Activated naive CD8-positive, alpha-beta T cell treated with anti-CD3 and anti-CD28 coated beads, Interleukin-2, amount 10 ng/mL, durations not matched to agents 7 days and 5 days (primary cell): ENCODE measurements at regions not wholly inside any gene's neighbourhood (a gene's known extent, or its start where the extent isn't known, plus 50 kb on each side); places are given as distances from the start of the nearest gene placed in this dataset.
"Not testable (repeated sequence)": the region's sequence is repeated elsewhere in the genome, so short reads cannot be mapped to it uniquely, and the experiment has no call there.

Experiments used
- ATAC-seq: fragments of 150-1000 bp; cut with Tn5 transposase; one replicate; pipeline ENCODE4 v1.10.0; 2021; ENCODE audit warnings: low read depth, moderate library complexity
- POLR2A ChIA-PET: fragments of 350-600 bp; sonication (Branson Sonifier 250); formaldehyde crosslinking; loops from one replicate; lab custom pipeline; 2021; ENCODE audit warnings: antibody characterized with exemption; lab: Charles Lee
- DNase-seq: peaks from one replicate; pipeline ENCODE4 v3.0.0; 2021
- H3K27ac Mint-ChIP-seq: one replicate; pipeline ENCODE4 v1.8.0; 2022; ENCODE audit warnings: mild to moderate bottlenecking, mixed read lengths
- H3K27me3 Mint-ChIP-seq: one replicate; pipeline ENCODE4 v1.8.0; 2022; ENCODE audit warnings: mild to moderate bottlenecking, moderate library complexity, mixed read lengths
- H3K36me3 Mint-ChIP-seq: one replicate; pipeline ENCODE4 v1.8.0; 2021; ENCODE audit warnings: mild to moderate bottlenecking, mixed read lengths
- H3K4me1 Mint-ChIP-seq: one replicate; pipeline ENCODE4 v1.8.0; 2021; ENCODE audit warnings: mixed read lengths
- H3K4me3 Mint-ChIP-seq: one replicate; pipeline ENCODE4 v1.8.0; 2022; ENCODE audit warnings: mild to moderate bottlenecking, moderate library complexity, mixed read lengths
- H3K9me3 Mint-ChIP-seq: one replicate; pipeline ENCODE4 v1.8.0; 2021; ENCODE audit warnings: mixed read lengths

- H3K36me3 Mint-ChIP-seq, result peaks cover 5% of the 10 kb centered on the region
- H3K27ac Mint-ChIP-seq, result no peak overlapping the region
- H3K27me3 Mint-ChIP-seq, result peaks cover 5% of the 10 kb centered on the region
- POLR2A ChIA-PET, result no interaction called here
- H3K4me1 Mint-ChIP-seq, result peaks cover 9% of the 10 kb centered on the region
- no peak overlapping the region for H3K4me3 Mint-ChIP-seq
- ATAC-seq (no peak), DNase-seq (no peak)
- peaks cover 6% of the 10 kb centered on the region for H3K9me3 Mint-ChIP-seq
These were observed 61.0 kb upstream of the FNDC3B start for GRCh38 chr3:171978390-171978789.

GRCh38 chr3:171979081-171979480 is 60.3 kb upstream of the FNDC3B start:
- peaks cover 6% of the 10 kb centered on the region for H3K9me3 Mint-ChIP-seq
- peaks cover 5% of the 10 kb centered on the region for H3K36me3 Mint-ChIP-seq
- no peak overlapping the region for H3K27ac Mint-ChIP-seq
- H3K4me3 Mint-ChIP-seq, result no peak overlapping the region
- ATAC-seq (no peak), DNase-seq (no peak)
- H3K27me3 Mint-ChIP-seq, result peaks cover 3% of the 10 kb centered on the region
- POLR2A ChIA-PET, result no interaction called here
- peaks cover 9% of the 10 kb centered on the region for H3K4me1 Mint-ChIP-seq

- Mint-ChIP-seq H3K9me3 (peaks cover 6% of the 10 kb centered on the region), H3K4me3 (no peak overlapping the region), H3K4me1 (peaks cover 9% of the 10 kb centered on the region), H3K27me3 (peaks cover 3% of the 10 kb centered on the region), H3K27ac (peak overlapping the region; percentile 17), H3K36me3 (peaks cover 5% of the 10 kb centered on the region)
- no peak for DNase-seq
- peak; percentile 92 for ATAC-seq
- POLR2A ChIA-PET, result interaction anchor here (0.6 kb wide), 1 partner anchor 60 kb away, joined by 3 read pairs; no protein-coding TSS in a partner anchor
These were observed 58.7 kb upstream of the FNDC3B start for GRCh38 chr3:171980578-171981270.

GRCh38 chr3:171981271-171981605 is 58.1 kb upstream of the FNDC3B start:
- Mint-ChIP-seq H3K9me3 (peaks cover 6% of the 10 kb centered on the region), H3K4me1 (peaks cover 13% of the 10 kb centered on the region), H3K27ac (no peak overlapping the region), H3K36me3 (peaks cover 5% of the 10 kb centered on the region), H3K27me3 (peaks cover 3% of the 10 kb centered on the region), H3K4me3 (no peak overlapping the region)
- DNase-seq (no peak), ATAC-seq (no peak)
- POLR2A ChIA-PET, result interaction anchor here (0.6 kb wide), 1 partner anchor 60 kb away, joined by 3 read pairs; no protein-coding TSS in a partner anchor

- H3K27me3 Mint-ChIP-seq, result peaks cover 3% of the 10 kb centered on the region
- DNase-seq, result no peak
- POLR2A ChIA-PET, result interaction anchor here (0.6 kb wide), 1 partner anchor 534 kb away, joined by 3 read pairs; no protein-coding TSS in a partner anchor
These were observed 56.5 kb upstream of the FNDC3B start for GRCh38 chr3:171982828-171983227.

GRCh38 chr3:171983685-171984084 is 55.7 kb upstream of the FNDC3B start:
- not testable (repeated sequence) for H3K9me3 Mint-ChIP-seq, H3K27me3 Mint-ChIP-seq, H3K27ac Mint-ChIP-seq, ATAC-seq, H3K36me3 Mint-ChIP-seq, DNase-seq, H3K4me3 Mint-ChIP-seq
- H3K4me1 Mint-ChIP-seq, result peaks cover 13% of the 10 kb centered on the region
- POLR2A ChIA-PET, result interaction anchor here (0.6 kb wide), 1 partner anchor 533 kb away, joined by 3 read pairs; no protein-coding TSS in a partner anchor

More at GRCh38 chr3:171982828-171983227, 56.5 kb upstream of the FNDC3B start:
- Mint-ChIP-seq H3K9me3 (peaks cover 5% of the 10 kb centered on the region), H3K4me3 (no peak overlapping the region), H3K27ac (no peak overlapping the region), H3K36me3 (peaks cover 5% of the 10 kb centered on the region), H3K4me1 (peaks cover 15% of the 10 kb centered on the region)
- ATAC-seq, result no peak

- ATAC-seq (no peak), DNase-seq (no peak)
- peaks cover 1% of the 10 kb centered on the region for H3K36me3 Mint-ChIP-seq
- no peak overlapping the region for H3K4me3 Mint-ChIP-seq
- no peak overlapping the region for H3K27ac Mint-ChIP-seq
- H3K27me3 Mint-ChIP-seq, result peaks cover 3% of the 10 kb centered on the region
- peaks cover 1% of the 10 kb centered on the region for H3K9me3 Mint-ChIP-seq
- H3K4me1 Mint-ChIP-seq, result peaks cover 13% of the 10 kb centered on the region
- POLR2A ChIA-PET, result no interaction called here
These were observed 54.5 kb upstream of the FNDC3B start for GRCh38 chr3:171984883-171985282.

GRCh38 chr3:171986176-171986575 is 53.2 kb upstream of the FNDC3B start:
- peaks cover 6% of the 10 kb centered on the region for H3K27me3 Mint-ChIP-seq
- peaks cover 7% of the 10 kb centered on the region for H3K4me1 Mint-ChIP-seq
- ATAC-seq (no peak), DNase-seq (no peak)
- peaks cover 4% of the 10 kb centered on the region for H3K9me3 Mint-ChIP-seq
- H3K36me3 Mint-ChIP-seq, result no peaks in the 10 kb centered on the region
- POLR2A ChIA-PET, result no interaction called here
- no peak overlapping the region for H3K4me3 Mint-ChIP-seq
- H3K27ac Mint-ChIP-seq, result no peak overlapping the region

GRCh38 chr3:171986757-171987518 is 52.4 kb upstream of the FNDC3B start:
- Mint-ChIP-seq H3K36me3 (no peaks in the 10 kb centered on the region), H3K4me3 (no peak overlapping the region), H3K9me3 (peaks cover 4% of the 10 kb centered on the region), H3K27me3 (peaks cover 3% of the 10 kb centered on the region), H3K27ac (no peak overlapping the region), H3K4me1 (peaks cover 7% of the 10 kb centered on the region)
- ATAC-seq, result no peak
- no peak for DNase-seq
- POLR2A ChIA-PET, result no interaction called here
